Transverse colon (tissue), 3 donors: ENCODE measurements at regions not wholly inside any gene's neighbourhood (a gene's known extent, or its start where the extent isn't known, plus 50 kb on each side); places are given as distances from the start of the nearest gene placed in this dataset.

ENCODE experiments used
- CTCF ChIP-seq, 5 experiments: fragments of 200-600 bp in 3 of 5; fragments of 450-650 bp in 2 of 5; sonication (generic) in 3 of 5; IDR thresholded peaks; 1 replicate in 2 of 5; 2 replicates in 3 of 5; pipeline ENCODE4 v1.5.1; 2016 to 2017; ENCODE audit warnings: antibody characterized with exemption in 5 of 5, inconsistent platforms in 3 of 5, mild to moderate bottlenecking in 2 of 5, moderate library complexity in 1 of 5
- POLR2A ChIP-seq: fragments of 450-650 bp; IDR thresholded peaks from one replicate; pipeline ENCODE4 v1.6.1; 2016; ENCODE audit warnings: antibody characterized with exemption, mild to moderate bottlenecking, moderate library complexity

GRCh38 chr10:78450239-78450638 is 416.6 kb downstream of the RPS24 start:
- TF ChIP-seq CTCF (IDR thresholded peaks at IDR 0.05) = no peak
- no peak for TF ChIP-seq POLR2A
